Head of caudate nucleus (tissue), 42 donors: ENCODE measurements at regions not wholly inside any gene's neighbourhood (a gene's known extent, or its start where the extent isn't known, plus 50 kb on each side); places are given as distances from the start of the nearest gene placed in this dataset.
"Not testable (repeated sequence)": the region's sequence is repeated elsewhere in the genome, so short reads cannot be mapped to it uniquely, and the experiment has no call there.

Experiments
- DNase-seq, 42 donors: peaks; one replicate each; pipeline versions ENCODE4 v3.0.0 to v3.0.0-alpha.2; 2020 to 2021; ENCODE audit warnings: mixed read lengths in 7 of 42
- intact Hi-C: fragments of 100-400 bp; cut with DNase I; formaldehyde crosslinking; loops from one replicate; pipeline ENCODE4 v1.15.0; 2022

GRCh38 chrX:7546551-7547080 is 296.4 kb upstream of the VCX start:
- intact Hi-C loops, result no loop called here
- DNase-seq, result no peak

- intact Hi-C loops, result no loop called here
- no peak for DNase-seq
Measured at GRCh38 chrX:7545564-7545963, 297.4 kb upstream of the VCX start.

- intact Hi-C loops, result no loop called here
- no peak for DNase-seq
Measured at GRCh38 chrX:7542587-7543380, 300.2 kb upstream of the VCX start.

GRCh38 chrX:7522860-7523259 is 320.1 kb upstream of the VCX start:
- DNase-seq, result no peak
- intact Hi-C loops, result no loop called here

- DNase-seq, result no peak
- intact Hi-C loops, result no loop called here
Measured at GRCh38 chrX:7515681-7516413, 327.1 kb upstream of the VCX start.

- DNase-seq, result no peak
- intact Hi-C loops, result no loop called here
Measured at GRCh38 chrX:7514871-7515599, 327.9 kb upstream of the VCX start.

GRCh38 chrX:7512845-7513244 is 330.1 kb upstream of the VCX start:
- no peak for DNase-seq
- intact Hi-C loops, result no loop called here

GRCh38 chrX:7503251-7503650 is 339.7 kb upstream of the VCX start:
- intact Hi-C loops, result no loop called here
- peak in 7 of 42 donors; percentile 4 to 39 (median 15) for DNase-seq

GRCh38 chrX:7500386-7500785 is 342.6 kb upstream of the VCX start:
- intact Hi-C loops, result no loop called here
- no peak for DNase-seq

- intact Hi-C loops, result no loop called here
Measured at GRCh38 chrX:7486505-7486904, 338.6 kb upstream of the PUDP start.

GRCh38 chrX:7485061-7485460 is 337.1 kb upstream of the PUDP start:
- DNase-seq, result no peak
- intact Hi-C loops, result no loop called here

More at GRCh38 chrX:7486505-7486904, 338.6 kb upstream of the PUDP start:
- DNase-seq, result no peak

GRCh38 chrX:7480721-7481120 is 332.8 kb upstream of the PUDP start:
- no peak for DNase-seq
- intact Hi-C loops, result no loop called here

GRCh38 chrX:7462110-7462509 is 314.2 kb upstream of the PUDP start:
- intact Hi-C loops, result no loop called here
- DNase-seq, result no peak

GRCh38 chrX:7461051-7461450 is 313.1 kb upstream of the PUDP start:
- DNase-seq, intact Hi-C loops: not testable (repeated sequence)

- DNase-seq, result no peak
- intact Hi-C loops, result no loop called here
Measured at GRCh38 chrX:7447801-7448499, 300.0 kb upstream of the PUDP start.

GRCh38 chrX:7446815-7447214 is 298.9 kb upstream of the PUDP start:
- DNase-seq, result no peak
- intact Hi-C loops, result no loop called here

- no peak for DNase-seq
- intact Hi-C loops, result no loop called here
Measured at GRCh38 chrX:7444967-7445366, 297.0 kb upstream of the PUDP start.

- no peak for DNase-seq
- intact Hi-C loops, result no loop called here
Measured at GRCh38 chrX:7441586-7441985, 293.6 kb upstream of the PUDP start.

GRCh38 chrX:7435822-7436221 is 287.9 kb upstream of the PUDP start:
- intact Hi-C loops, result no loop called here
- DNase-seq, result no peak
